ENCODE measurements at regions not wholly inside any gene's neighbourhood (a gene's known extent, or its start where the extent isn't known, plus 50 kb on each side); places are given as distances from the start of the nearest gene placed in this dataset.

DNA sequence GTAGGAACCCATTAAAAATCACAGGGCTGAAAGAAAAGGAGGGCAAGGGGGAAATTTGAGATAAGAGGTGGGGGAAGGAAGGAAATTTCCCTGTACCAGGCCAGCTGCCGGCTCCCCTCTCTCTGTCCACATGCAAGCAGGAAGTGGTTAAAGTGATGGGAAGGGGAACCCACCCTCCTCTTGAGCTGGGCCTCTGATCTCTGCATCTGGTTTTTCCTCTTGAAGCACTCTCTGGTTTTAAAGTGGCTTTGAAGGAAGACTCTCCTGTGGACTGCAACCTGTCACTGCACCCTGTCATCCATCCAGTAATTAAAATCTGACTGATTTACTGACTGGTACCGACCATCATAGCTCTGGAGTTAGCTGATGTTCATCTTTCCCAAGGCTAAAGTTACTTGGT is 239.6 kb downstream of the TSHZ3 start:
- 47 to 59% methylated on average over 2 of the region's 2 CpGs for WGBS, 2 donors
- TF ChIP-seq, protein P1, sequence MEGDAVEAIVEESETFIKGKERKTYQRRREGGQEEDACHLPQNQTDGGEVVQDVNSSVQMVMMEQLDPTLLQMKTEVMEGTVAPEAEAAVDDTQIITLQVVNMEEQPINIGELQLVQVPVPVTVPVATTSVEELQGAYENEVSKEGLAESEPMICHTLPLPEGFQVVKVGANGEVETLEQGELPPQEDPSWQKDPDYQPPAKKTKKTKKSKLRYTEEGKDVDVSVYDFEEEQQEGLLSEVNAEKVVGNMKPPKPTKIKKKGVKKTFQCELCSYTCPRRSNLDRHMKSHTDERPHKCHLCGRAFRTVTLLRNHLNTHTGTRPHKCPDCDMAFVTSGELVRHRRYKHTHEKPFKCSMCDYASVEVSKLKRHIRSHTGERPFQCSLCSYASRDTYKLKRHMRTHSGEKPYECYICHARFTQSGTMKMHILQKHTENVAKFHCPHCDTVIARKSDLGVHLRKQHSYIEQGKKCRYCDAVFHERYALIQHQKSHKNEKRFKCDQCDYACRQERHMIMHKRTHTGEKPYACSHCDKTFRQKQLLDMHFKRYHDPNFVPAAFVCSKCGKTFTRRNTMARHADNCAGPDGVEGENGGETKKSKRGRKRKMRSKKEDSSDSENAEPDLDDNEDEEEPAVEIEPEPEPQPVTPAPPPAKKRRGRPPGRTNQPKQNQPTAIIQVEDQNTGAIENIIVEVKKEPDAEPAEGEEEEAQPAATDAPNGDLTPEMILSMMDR (IDR thresholded peaks at IDR 0.05) = no peak
- Histone ChIP-seq H3K4me3 (no peak overlapping the region), H3K9me3 (no peaks in the 10 kb centered on the region), H3K4me1 (no peaks in the 10 kb centered on the region), H3K27me3 (peaks cover 0 to 51% (median 24%) of the 10 kb centered on the region in 7 donors), H3K27ac (no peak overlapping the region), H3K36me3 (no peaks in the 10 kb centered on the region)
- DNase-seq (no peak), ATAC-seq (no peak)
- intact Hi-C loops (cut with DNase I) = no loop called here

DNA sequence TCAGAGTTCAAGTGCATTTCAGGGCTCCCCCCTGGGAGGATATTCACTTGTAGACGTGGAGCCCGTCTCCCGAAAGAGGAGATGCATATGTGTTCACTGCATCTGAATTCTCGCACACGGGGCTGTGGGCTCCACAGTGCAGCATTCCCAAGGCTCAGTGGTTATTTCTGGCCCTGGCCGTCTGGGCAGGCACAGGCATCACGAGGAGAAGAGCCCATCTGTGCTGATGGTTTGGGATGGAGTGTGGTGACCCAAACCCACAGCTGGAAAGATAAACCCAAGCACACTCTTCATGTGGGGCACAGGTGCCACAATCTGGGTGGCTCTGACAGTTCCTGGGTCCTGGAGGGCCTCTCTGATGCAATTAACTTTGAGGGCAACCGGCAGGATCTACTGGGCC is 242.1 kb downstream of the TSHZ3 start:
- Histone ChIP-seq H3K27me3 (peaks cover 0 to 37% (median 15%) of the 10 kb centered on the region in 7 donors), H3K36me3 (no peaks in the 10 kb centered on the region), H3K4me3 (no peak overlapping the region), H3K4me1 (no peaks in the 10 kb centered on the region), H3K9me3 (no peaks in the 10 kb centered on the region), H3K27ac (no peak overlapping the region)
- DNase-seq (no peak), ATAC-seq (no peak)
- TF ChIP-seq, protein P1 (IDR thresholded peaks at IDR 0.05) = no peak
- WGBS, 2 donors = 72 to 75% methylated on average over 8 of the region's 8 CpGs
- intact Hi-C loops (cut with DNase I) = no loop called here

DNA sequence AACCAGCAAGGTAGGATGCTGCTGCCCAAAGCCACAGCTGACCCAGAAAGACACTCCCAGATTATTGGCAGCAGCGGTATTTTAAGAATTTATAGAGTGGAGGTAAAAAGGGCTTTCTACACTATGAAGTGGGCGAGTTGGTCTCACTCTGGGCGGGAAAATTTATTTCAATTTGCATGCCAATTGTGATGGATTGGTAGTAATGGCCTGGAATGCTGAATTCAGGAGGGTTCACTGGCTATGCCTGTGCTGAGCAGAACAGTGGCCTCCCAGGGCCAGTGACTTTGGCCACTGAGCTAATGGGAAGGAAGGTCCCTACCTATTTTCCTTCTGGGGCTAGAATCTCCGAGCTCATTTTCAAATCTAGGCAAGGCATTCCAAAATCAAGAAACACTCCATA is 243.5 kb downstream of the TSHZ3 start:
- H3K4me1 ChIP-seq = no peaks in the 10 kb centered on the region
- WGBS, 2 donors = 78 to 86% methylated on average over 4 of the region's 4 CpGs
- DNase-seq = no peak
- no peak overlapping the region for H3K4me3 ChIP-seq
- ATAC-seq = no peak
- H3K9me3 ChIP-seq = no peaks in the 10 kb centered on the region
- intact Hi-C loops (cut with DNase I) = no loop called here
- TF ChIP-seq, protein P1 (IDR thresholded peaks at IDR 0.05) = no peak
- no peak overlapping the region for H3K27ac ChIP-seq
- no peaks in the 10 kb centered on the region for H3K36me3 ChIP-seq
- peaks cover 0 to 28% (median 11%) of the 10 kb centered on the region in 7 donors for H3K27me3 ChIP-seq

DNA sequence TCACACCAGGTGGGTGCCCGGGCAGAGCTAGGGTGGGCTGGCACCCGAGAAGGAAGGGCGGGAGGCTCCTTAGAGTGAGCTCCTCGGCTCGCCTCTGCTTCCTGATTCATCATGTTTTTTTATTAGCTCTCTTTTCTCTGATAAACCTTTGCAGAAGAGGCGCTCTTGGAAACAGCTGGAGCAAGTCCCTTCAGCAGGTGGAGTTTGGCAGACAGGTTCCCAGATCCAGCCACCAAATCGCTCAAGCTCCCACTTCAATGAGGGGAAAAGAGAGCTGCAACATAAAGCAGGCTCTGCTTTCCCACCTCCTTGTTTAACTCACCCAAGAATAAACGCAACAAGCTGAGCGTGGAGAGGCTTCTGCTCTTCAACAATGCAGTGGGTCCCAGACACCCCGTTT is 244.8 kb downstream of the TSHZ3 start:
- TF ChIP-seq, protein P1 (IDR thresholded peaks at IDR 0.05) = no peak
- H3K27ac ChIP-seq = no peak overlapping the region
- peaks cover 0 to 5% (median 0%) of the 10 kb centered on the region in 9 donors for H3K4me1 ChIP-seq
- 80 to 85% methylated on average over 10 of the region's 10 CpGs for WGBS, 2 donors
- ATAC-seq (no peak), DNase-seq (no peak)
- H3K36me3 ChIP-seq = no peaks in the 10 kb centered on the region
- H3K27me3 ChIP-seq = peaks cover 0 to 17% (median 11%) of the 10 kb centered on the region in 7 donors
- no peak overlapping the region for H3K4me3 ChIP-seq
- no peaks in the 10 kb centered on the region for H3K9me3 ChIP-seq
- intact Hi-C loops (cut with DNase I) = no loop called here
